Prostate gland (tissue), 2 donors: ENCODE measurements at regions not wholly inside any gene's neighbourhood (a gene's known extent, or its start where the extent isn't known, plus 50 kb on each side); places are given as distances from the start of the nearest gene placed in this dataset.

Source experiments
- CTCF ChIP-seq, 4 experiments: fragments of 200-600 bp in 2 of 4; fragments of 450-650 bp in 2 of 4; sonication (generic) in 2 of 4; IDR thresholded peaks; 1 replicate in 3 of 4; 2 replicates in 1 of 4; pipeline ENCODE4 v1.5.1; 2016 to 2019; ENCODE audit warnings: antibody characterized with exemption in 4 of 4, mild to moderate bottlenecking in 2 of 4, moderate library complexity in 2 of 4
- POLR2A ChIP-seq: fragments of 450-650 bp; IDR thresholded peaks from one replicate; pipeline ENCODE4 v1.6.1; 2016; ENCODE audit warnings: antibody characterized with exemption, mild to moderate bottlenecking

- TF ChIP-seq CTCF (IDR thresholded peaks at IDR 0.05) (no peak), POLR2A (no peak)
Observed at GRCh38 chr16:13296206-13296605, 394.8 kb downstream of the SHISA9 start.
